ENCODE measurements at regions not wholly inside any gene's neighbourhood (a gene's known extent, or its start where the extent isn't known, plus 50 kb on each side); places are given as distances from the start of the nearest gene placed in this dataset.

- no peak for TF ChIP-seq CTCF (IDR thresholded peaks at IDR 0.05)
- H3K4me1 ChIP-seq = no peaks in the 10 kb centered on the region
- no peaks in the 10 kb centered on the region for H3K27me3 ChIP-seq
- no peak overlapping the region for H3K4me3 ChIP-seq
- intact Hi-C loops (cut with DNase I) = no loop called here
- H3K9me3 ChIP-seq = no peaks in the 10 kb centered on the region
- no peak for DNase-seq (ENCODE audit: low spot score in 2 of 2)
- H3K36me3 ChIP-seq = no peaks in the 10 kb centered on the region
- no peak overlapping the region for H3K27ac ChIP-seq
Measured at GRCh38 chr3:76756577-76756976, 283.3 kb upstream of the ROBO2 start.

GRCh38 chr3:76760336-76760735 is 279.6 kb upstream of the ROBO2 start:
- intact Hi-C loops (cut with DNase I) = no loop called here
- H3K9me3 ChIP-seq = no peaks in the 10 kb centered on the region
- no peaks in the 10 kb centered on the region for H3K4me1 ChIP-seq
- no peaks in the 10 kb centered on the region for H3K27me3 ChIP-seq
- H3K27ac ChIP-seq = no peak overlapping the region
- no peak for TF ChIP-seq CTCF (IDR thresholded peaks at IDR 0.05)
- no peak overlapping the region for H3K4me3 ChIP-seq
- no peak for DNase-seq (ENCODE audit: low spot score in 2 of 2)
- no peaks in the 10 kb centered on the region for H3K36me3 ChIP-seq

- intact Hi-C loops (cut with DNase I) = no loop called here
- no peak overlapping the region for H3K4me3 ChIP-seq
- no peaks in the 10 kb centered on the region for H3K9me3 ChIP-seq
- H3K4me1 ChIP-seq = no peaks in the 10 kb centered on the region
- no peaks in the 10 kb centered on the region for H3K27me3 ChIP-seq
- DNase-seq (ENCODE audit: low spot score in 2 of 2) = no peak
- no peak for TF ChIP-seq CTCF (IDR thresholded peaks at IDR 0.05)
- no peak overlapping the region for H3K27ac ChIP-seq
- H3K36me3 ChIP-seq = no peaks in the 10 kb centered on the region
Measured at GRCh38 chr3:76765511-76765910, 274.4 kb upstream of the ROBO2 start.

- no peak overlapping the region for H3K27ac ChIP-seq
Measured at GRCh38 chr3:76768912-76769311, 271.0 kb upstream of the ROBO2 start.

GRCh38 chr3:76776927-76777326 is 263.0 kb upstream of the ROBO2 start:
- DNase-seq (ENCODE audit: low spot score in 2 of 2) = no peak
- Histone ChIP-seq H3K4me3 (no peak overlapping the region), H3K4me1 (no peaks in the 10 kb centered on the region), H3K36me3 (no peaks in the 10 kb centered on the region), H3K9me3 (peaks cover 0 to 7% of the 10 kb centered on the region in 2 donors), H3K27ac (no peak overlapping the region), H3K27me3 (no peaks in the 10 kb centered on the region)
- TF ChIP-seq CTCF (IDR thresholded peaks at IDR 0.05) = no peak
- intact Hi-C loops (cut with DNase I) = no loop called here

More at GRCh38 chr3:76768912-76769311, 271.0 kb upstream of the ROBO2 start:
- intact Hi-C loops (cut with DNase I) = no loop called here
- no peaks in the 10 kb centered on the region for H3K36me3 ChIP-seq
- H3K4me1 ChIP-seq = no peaks in the 10 kb centered on the region
- no peak for TF ChIP-seq CTCF (IDR thresholded peaks at IDR 0.05)
- H3K4me3 ChIP-seq = no peak overlapping the region
- no peak for DNase-seq (ENCODE audit: low spot score in 2 of 2)
- no peaks in the 10 kb centered on the region for H3K27me3 ChIP-seq
- H3K9me3 ChIP-seq = no peaks in the 10 kb centered on the region

GRCh38 chr3:76788206-76788605 is 251.7 kb upstream of the ROBO2 start:
- no peak for TF ChIP-seq CTCF (IDR thresholded peaks at IDR 0.05)
- H3K27me3 ChIP-seq = no peaks in the 10 kb centered on the region
- H3K4me1 ChIP-seq = no peaks in the 10 kb centered on the region
- H3K36me3 ChIP-seq = no peaks in the 10 kb centered on the region
- intact Hi-C loops (cut with DNase I) = no loop called here
- H3K9me3 ChIP-seq = no peaks in the 10 kb centered on the region
- DNase-seq (ENCODE audit: low spot score in 2 of 2) = no peak
- no peak overlapping the region for H3K27ac ChIP-seq
- no peak overlapping the region for H3K4me3 ChIP-seq

Data from ascending aorta (tissue), 2 donors.